WI38 (cell line): ENCODE measurements at regions not wholly inside any gene's neighbourhood (a gene's known extent, or its start where the extent isn't known, plus 50 kb on each side); places are given as distances from the start of the nearest gene placed in this dataset.

ENCODE experiments used
- H3K4me3 ChIP-seq: 2 replicates; pipeline ENCODE4 v1.5.1; 2011; ENCODE audit warnings: low read depth, mild to moderate bottlenecking, control low read depth, low read length
- TF ChIP-seq, protein P1 (sequence below): IDR thresholded peaks from 2 replicates; pipeline ENCODE4 v1.5.1; 2012; ENCODE audit warnings: low read depth, mild to moderate bottlenecking, control low read depth, low read length

DNA sequence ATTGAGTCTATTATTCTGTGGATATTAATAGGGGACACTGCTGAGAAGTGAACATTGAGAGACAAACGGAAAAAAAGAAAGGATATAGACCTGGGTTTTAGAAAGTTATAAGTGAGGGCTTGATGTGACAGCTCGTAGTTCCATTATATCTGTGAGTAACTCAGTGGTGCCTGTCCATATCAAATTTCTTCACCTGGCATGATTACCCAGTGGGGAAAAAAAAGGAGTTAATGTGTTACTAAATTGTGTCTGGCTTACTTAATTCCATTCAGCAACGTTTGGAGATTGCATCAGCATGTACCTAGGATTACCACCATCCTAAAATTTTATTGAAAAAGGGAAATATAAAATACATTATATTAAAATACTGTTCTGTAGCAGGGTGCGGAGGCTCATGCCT lies 1249.9 kb downstream of the SLC16A7 start:
- TF ChIP-seq, protein P1, sequence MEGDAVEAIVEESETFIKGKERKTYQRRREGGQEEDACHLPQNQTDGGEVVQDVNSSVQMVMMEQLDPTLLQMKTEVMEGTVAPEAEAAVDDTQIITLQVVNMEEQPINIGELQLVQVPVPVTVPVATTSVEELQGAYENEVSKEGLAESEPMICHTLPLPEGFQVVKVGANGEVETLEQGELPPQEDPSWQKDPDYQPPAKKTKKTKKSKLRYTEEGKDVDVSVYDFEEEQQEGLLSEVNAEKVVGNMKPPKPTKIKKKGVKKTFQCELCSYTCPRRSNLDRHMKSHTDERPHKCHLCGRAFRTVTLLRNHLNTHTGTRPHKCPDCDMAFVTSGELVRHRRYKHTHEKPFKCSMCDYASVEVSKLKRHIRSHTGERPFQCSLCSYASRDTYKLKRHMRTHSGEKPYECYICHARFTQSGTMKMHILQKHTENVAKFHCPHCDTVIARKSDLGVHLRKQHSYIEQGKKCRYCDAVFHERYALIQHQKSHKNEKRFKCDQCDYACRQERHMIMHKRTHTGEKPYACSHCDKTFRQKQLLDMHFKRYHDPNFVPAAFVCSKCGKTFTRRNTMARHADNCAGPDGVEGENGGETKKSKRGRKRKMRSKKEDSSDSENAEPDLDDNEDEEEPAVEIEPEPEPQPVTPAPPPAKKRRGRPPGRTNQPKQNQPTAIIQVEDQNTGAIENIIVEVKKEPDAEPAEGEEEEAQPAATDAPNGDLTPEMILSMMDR: no peak
- H3K4me3 ChIP-seq: no peak overlapping the region

DNA sequence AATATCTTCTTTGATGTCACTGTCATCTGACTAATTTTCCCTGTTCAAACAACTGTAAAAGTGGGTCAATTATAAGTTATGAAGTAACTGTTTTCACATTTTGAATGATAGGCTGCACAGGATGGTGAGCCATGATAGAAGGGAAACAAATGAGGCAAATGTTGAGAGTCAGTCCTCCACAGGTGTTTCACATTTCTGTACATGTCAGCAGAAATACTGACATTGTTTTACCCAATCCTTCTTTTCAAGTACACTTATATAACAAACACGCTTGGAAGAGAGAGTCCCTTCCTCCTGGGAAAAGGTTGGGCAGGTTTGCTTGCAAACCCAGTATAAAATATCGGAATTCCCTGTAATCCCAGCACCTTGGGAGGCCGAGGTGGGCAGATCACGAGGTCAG lies 1251.5 kb downstream of the SLC16A7 start:
- H3K4me3 ChIP-seq: no peak overlapping the region
- TF ChIP-seq, protein P1: no peak

DNA sequence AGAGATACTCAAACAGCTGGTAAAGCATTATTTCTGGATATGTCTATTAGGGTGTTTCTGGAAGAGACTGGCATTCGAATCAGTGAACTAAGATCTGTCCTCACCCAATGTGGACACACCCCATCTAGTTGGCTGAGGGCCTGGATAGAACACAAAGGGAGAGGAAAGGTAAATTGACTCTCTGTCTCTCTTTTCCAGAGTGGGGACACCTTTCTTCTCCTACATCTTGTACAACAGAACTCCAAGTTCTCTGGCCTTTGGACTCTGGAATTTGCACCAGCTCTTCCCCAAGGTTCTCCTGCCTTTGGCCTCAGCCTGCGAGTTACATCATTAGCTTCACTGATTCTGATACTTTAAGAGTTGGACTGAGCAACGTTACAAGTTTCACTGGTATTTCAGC lies 1253.9 kb downstream of the SLC16A7 start:
- TF ChIP-seq, protein P1: no peak
- no peak overlapping the region for H3K4me3 ChIP-seq

DNA sequence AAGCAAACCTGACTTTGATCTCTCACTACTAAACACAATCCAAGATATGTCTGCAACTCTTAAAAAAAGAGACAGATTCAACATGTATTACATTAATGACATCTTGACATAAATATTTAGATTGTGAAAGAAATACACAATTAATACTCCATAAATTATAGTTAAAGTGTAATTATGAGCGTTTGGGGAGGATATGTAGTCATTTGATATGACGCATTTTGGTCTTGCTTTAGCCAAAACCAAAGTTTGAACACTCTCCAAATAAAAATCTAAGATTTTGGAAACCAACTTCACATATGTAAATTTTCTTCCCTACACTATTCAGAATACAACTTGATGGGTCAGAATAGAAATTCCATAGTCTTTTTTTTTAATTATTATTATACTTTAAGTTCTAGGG lies 1257.6 kb downstream of the SLC16A7 start:
- TF ChIP-seq, protein P1: no peak
- no peak overlapping the region for H3K4me3 ChIP-seq

DNA sequence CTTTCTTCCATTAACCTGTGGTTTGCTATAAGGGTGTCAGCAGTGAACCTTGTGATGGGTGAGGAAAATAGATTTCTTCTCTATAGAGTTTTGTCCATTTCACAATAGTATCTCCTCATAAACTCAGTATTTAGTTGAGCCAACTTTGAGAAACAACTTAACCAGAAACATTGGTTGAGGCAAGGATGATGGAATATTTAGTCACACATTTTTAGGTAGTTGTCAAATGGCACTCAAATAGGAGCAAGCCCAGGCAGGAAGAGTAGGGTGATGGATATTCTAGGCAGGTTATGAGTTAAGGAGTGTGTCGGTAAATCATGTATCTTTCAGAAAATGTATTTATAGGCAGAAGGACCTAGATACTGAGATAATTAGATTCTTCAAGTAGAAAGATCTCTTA lies 1267.6 kb downstream of the SLC16A7 start:
- TF ChIP-seq, protein P1: no peak

DNA sequence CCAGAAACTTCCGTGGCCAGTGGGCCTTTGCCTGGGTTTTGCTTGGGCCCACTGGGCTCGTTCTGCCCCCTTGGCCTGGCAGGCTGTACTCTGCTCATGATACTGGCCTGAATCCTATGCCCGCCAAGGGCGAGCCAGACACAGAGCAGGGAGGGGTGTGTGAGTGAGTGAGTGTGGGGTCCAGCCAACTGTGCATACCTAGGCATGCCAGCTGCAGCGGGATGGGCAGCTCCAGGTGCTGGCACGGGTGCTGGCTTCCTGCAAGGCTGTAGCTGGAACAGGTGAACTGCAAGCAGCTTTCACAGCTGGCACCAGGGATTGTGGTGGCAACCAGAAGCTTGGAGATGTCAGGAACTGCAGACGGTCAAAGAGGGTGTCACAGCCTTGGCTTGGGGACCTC lies 1276.4 kb downstream of the SLC16A7 start:
- no peak overlapping the region for H3K4me3 ChIP-seq
- TF ChIP-seq, protein P1: no peak

More for the DNA sequence above, 1267.6 kb downstream of the SLC16A7 start:
- H3K4me3 ChIP-seq: no peak overlapping the region

DNA sequence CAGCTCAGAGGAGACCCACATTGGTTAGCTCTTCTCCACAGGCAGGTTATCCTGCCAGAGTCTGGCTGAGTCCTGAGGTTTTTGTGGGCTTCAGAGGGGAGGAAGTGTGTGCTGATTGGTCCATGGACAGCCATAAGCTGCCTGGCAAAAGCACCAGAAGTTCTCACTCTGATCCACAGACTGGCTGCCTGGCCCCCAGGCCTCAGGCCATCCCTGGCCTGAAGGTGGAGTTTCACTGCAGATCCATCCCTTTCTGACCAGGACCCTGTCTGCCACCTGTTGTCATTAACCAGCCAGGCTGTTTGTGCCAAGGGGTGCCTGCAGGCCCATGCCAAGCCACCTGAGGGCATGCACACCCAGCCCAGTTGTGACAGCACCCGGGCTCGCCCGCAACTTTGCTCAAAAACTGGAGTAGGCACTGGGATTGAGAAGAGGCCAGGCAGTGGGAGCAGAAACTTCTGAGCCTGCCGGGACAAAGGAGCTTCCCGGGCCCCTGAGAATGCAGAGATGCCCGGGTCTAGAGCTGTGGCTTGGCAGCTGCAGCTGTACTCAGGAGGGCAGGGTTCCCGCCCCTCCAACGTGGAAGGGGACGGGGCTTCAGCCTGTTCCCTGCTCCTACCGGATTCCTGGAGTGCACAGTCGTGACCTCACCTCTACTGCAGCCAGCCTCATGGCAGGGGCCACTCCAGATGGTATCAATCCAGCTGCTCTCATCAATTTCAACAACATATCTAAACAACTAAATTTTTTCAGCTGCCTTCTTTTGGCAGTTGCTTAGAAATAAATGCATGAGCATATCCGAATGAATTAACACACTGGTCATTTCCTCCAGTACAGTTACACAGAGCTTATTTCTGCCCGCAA lies 1277.3 kb downstream of the SLC16A7 start:
- TF ChIP-seq, protein P1: no peak
- no peak overlapping the region for H3K4me3 ChIP-seq
